ENCODE measurements at regions not wholly inside any gene's neighbourhood (a gene's known extent, or its start where the extent isn't known, plus 50 kb on each side); places are given as distances from the start of the nearest gene placed in this dataset.

- TF ChIP-seq EZH2 (IDR thresholded peaks at IDR 0.05; ENCODE audit: borderline replicate concordance), result no peak
- TF ChIP-seq, protein P1, sequence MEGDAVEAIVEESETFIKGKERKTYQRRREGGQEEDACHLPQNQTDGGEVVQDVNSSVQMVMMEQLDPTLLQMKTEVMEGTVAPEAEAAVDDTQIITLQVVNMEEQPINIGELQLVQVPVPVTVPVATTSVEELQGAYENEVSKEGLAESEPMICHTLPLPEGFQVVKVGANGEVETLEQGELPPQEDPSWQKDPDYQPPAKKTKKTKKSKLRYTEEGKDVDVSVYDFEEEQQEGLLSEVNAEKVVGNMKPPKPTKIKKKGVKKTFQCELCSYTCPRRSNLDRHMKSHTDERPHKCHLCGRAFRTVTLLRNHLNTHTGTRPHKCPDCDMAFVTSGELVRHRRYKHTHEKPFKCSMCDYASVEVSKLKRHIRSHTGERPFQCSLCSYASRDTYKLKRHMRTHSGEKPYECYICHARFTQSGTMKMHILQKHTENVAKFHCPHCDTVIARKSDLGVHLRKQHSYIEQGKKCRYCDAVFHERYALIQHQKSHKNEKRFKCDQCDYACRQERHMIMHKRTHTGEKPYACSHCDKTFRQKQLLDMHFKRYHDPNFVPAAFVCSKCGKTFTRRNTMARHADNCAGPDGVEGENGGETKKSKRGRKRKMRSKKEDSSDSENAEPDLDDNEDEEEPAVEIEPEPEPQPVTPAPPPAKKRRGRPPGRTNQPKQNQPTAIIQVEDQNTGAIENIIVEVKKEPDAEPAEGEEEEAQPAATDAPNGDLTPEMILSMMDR (IDR thresholded peaks at IDR 0.05; ENCODE audit: poor library complexity), result no peak
Measured at GRCh38 chr10:63012623-63013022, 120.5 kb upstream of the NRBF2 start.

All from hepatocyte (in vitro differentiated cells).